CD4-positive, alpha-beta T cell treated with Interleukin-21 for 1 hour (primary cell): ENCODE measurements at regions not wholly inside any gene's neighbourhood (a gene's known extent, or its start where the extent isn't known, plus 50 kb on each side); places are given as distances from the start of the nearest gene placed in this dataset.

Experiments used
- DNase-seq: peaks from one replicate; pipeline ENCODE4 v3.0.0-alpha.2; 2020

GRCh38 chr6:29884261-29884660 is 56.6 kb downstream of the HLA-G start:
- DNase-seq: no peak

GRCh38 chr6:29886701-29887100 is 55.6 kb upstream of the HLA-A start:
- DNase-seq: no peak

- peak; percentile 73 for DNase-seq
These were observed 55.0 kb upstream of the HLA-A start for GRCh38 chr6:29887330-29887818.

GRCh38 chr6:29887819-29888776 is 54.2 kb upstream of the HLA-A start:
- DNase-seq: peak; percentile 95
